SK-N-SH (cell line): ENCODE measurements at regions not wholly inside any gene's neighbourhood (a gene's known extent, or its start where the extent isn't known, plus 50 kb on each side); places are given as distances from the start of the nearest gene placed in this dataset.

Experiments used
- FOXM1 ChIP-seq: IDR thresholded peaks from 2 replicates; pipeline ENCODE4 v1.4.0; 2012; ENCODE audit warnings: low read depth, mild to moderate bottlenecking
- GATA2 ChIP-seq: sonication (generic); formaldehyde crosslinking; IDR thresholded peaks from 2 replicates; pipeline ENCODE4 v1.5.0; 2020; ENCODE audit warnings: mild to moderate bottlenecking, missing genetic modification reagents
- POLR2AphosphoS5 ChIP-seq: IDR thresholded peaks from 2 replicates; pipeline ENCODE4 v1.6.1; 2012; ENCODE audit warnings: low read depth, low read length
- SIN3A ChIP-seq: IDR thresholded peaks from 2 replicates; pipeline ENCODE4 v1.6.1; 2012; ENCODE audit warnings: low read depth, mild to moderate bottlenecking, low read length, moderate library complexity, borderline replicate concordance
- TAF1 ChIP-seq: IDR thresholded peaks from 2 replicates; pipeline ENCODE4 v1.6.1; 2012; ENCODE audit warnings: low read depth, mild to moderate bottlenecking, low read length, moderate library complexity, borderline replicate concordance
- USF2 ChIP-seq: fragments of 150-350 bp; IDR thresholded peaks from 2 replicates; pipeline ENCODE4 v1.6.1; 2017; ENCODE audit warnings: antibody characterized with exemption, low read length, low read depth, borderline replicate concordance
- TF ChIP-seq, protein P1 (sequence below): fragments of 200-600 bp; sonication (generic); IDR thresholded peaks from 2 replicates; pipeline ENCODE4 v1.6.1; 2017; ENCODE audit warnings: antibody characterized with exemption, mild to moderate bottlenecking, moderate library complexity
- TF ChIP-seq, protein P2 (sequence below): IDR thresholded peaks from 2 replicates; pipeline ENCODE4 v1.6.1; 2012; ENCODE audit warnings: mild to moderate bottlenecking, low read depth, low read length, moderate library complexity

DNA sequence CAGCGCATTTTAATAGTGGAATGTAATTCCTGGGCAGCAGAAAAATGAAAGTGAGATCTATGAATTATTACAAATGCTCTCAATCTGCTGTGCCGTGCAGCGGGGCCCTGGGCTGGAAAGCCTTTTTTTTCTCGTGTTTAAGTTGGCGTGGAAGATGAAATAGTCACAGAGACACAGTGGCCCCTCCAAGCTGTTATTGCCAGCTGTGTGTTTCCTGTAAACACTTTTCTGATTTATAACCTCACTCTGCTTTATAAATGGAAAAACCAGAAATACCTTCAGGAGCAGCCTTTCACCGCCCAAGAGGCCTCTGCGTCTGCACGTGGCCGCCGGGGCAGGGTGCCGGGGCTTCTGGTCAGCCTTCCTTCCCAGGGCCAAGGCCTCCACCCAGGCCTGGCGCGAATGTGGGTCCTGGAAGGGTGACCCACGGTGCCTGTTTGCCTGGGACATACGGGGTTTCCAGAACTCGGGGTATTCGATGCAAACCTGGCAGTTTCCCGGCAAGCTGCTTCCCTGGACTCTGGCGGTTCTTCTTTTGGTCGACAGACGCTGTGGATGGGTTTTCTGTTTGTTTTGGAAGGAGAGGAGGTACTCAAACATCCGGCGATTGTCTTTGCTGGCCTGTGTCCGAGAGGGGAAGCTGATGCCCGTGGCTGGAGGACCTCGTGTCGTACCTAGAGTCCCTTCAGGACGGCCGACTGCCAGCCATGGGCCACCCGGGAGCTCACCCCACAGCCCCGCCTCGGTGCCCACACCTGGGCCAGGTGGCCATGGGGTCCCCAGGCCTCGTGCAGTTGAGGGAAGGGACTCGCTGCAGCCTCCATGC is 256.7 kb downstream of the PARP8 start:
- TF ChIP-seq POLR2AphosphoS5, result no peak
- TF ChIP-seq, protein P1, sequence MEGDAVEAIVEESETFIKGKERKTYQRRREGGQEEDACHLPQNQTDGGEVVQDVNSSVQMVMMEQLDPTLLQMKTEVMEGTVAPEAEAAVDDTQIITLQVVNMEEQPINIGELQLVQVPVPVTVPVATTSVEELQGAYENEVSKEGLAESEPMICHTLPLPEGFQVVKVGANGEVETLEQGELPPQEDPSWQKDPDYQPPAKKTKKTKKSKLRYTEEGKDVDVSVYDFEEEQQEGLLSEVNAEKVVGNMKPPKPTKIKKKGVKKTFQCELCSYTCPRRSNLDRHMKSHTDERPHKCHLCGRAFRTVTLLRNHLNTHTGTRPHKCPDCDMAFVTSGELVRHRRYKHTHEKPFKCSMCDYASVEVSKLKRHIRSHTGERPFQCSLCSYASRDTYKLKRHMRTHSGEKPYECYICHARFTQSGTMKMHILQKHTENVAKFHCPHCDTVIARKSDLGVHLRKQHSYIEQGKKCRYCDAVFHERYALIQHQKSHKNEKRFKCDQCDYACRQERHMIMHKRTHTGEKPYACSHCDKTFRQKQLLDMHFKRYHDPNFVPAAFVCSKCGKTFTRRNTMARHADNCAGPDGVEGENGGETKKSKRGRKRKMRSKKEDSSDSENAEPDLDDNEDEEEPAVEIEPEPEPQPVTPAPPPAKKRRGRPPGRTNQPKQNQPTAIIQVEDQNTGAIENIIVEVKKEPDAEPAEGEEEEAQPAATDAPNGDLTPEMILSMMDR, result no peak
- TF ChIP-seq USF2, result no peak
- TF ChIP-seq, protein P2, sequence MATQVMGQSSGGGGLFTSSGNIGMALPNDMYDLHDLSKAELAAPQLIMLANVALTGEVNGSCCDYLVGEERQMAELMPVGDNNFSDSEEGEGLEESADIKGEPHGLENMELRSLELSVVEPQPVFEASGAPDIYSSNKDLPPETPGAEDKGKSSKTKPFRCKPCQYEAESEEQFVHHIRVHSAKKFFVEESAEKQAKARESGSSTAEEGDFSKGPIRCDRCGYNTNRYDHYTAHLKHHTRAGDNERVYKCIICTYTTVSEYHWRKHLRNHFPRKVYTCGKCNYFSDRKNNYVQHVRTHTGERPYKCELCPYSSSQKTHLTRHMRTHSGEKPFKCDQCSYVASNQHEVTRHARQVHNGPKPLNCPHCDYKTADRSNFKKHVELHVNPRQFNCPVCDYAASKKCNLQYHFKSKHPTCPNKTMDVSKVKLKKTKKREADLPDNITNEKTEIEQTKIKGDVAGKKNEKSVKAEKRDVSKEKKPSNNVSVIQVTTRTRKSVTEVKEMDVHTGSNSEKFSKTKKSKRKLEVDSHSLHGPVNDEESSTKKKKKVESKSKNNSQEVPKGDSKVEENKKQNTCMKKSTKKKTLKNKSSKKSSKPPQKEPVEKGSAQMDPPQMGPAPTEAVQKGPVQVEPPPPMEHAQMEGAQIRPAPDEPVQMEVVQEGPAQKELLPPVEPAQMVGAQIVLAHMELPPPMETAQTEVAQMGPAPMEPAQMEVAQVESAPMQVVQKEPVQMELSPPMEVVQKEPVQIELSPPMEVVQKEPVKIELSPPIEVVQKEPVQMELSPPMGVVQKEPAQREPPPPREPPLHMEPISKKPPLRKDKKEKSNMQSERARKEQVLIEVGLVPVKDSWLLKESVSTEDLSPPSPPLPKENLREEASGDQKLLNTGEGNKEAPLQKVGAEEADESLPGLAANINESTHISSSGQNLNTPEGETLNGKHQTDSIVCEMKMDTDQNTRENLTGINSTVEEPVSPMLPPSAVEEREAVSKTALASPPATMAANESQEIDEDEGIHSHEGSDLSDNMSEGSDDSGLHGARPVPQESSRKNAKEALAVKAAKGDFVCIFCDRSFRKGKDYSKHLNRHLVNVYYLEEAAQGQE, result no peak
- no peak for TF ChIP-seq SIN3A
- TF ChIP-seq TAF1, result no peak
- no peak for TF ChIP-seq GATA2 (CRISPR knock-in tag)
- no peak for TF ChIP-seq FOXM1
